Panc1 (cell line): ENCODE measurements at regions not wholly inside any gene's neighbourhood (a gene's known extent, or its start where the extent isn't known, plus 50 kb on each side); places are given as distances from the start of the nearest gene placed in this dataset.

ENCODE experiments used
- ATAC-seq: fragments of 200-7000 bp; cut with Tn5 transposase; 2 replicates; pipeline ENCODE4 v1.9.1; 2020; ENCODE audit warnings: mild to moderate bottlenecking, moderate library complexity
- BruUV-seq: library from RNA; stranded (reverse); fragments of 400-500 nt; replicated peaks from 2 replicates; lab custom pipeline; 2021; lab: Mats Ljungman, UMichigan
- CTCF ChIA-PET: fragments of 300-600 bp; sonication (Branson Sonifier 250); formaldehyde crosslinking; loops from one replicate; lab custom pipeline; 2022; ENCODE audit warnings: antibody characterized with exemption; lab: Charles Lee
- POLR2A ChIA-PET: fragments of 300-600 bp; sonication (Branson Sonifier 250); formaldehyde crosslinking; loops from one replicate; lab custom pipeline; 2022; ENCODE audit warnings: antibody characterized with exemption; lab: Charles Lee
- DNase-seq: peaks from one replicate; pipeline ENCODE4 v3.0.0-alpha.2; 2010; ENCODE audit warnings: low read depth, low spot score
- H3K27ac ChIP-seq: 2 replicates; pipeline ENCODE4 v1.5.1; 2011; ENCODE audit warnings: mild to moderate bottlenecking, low read length, inconsistent platforms
- H3K27me3 ChIP-seq: fragments of 200-500 bp; sonication (Bioruptor generic); 2 replicates; pipeline ENCODE4 v1.6.0; 2014; ENCODE audit warnings: low read length, inconsistent platforms; ENCODE audit not compliant: control insufficient read depth, insufficient read depth
- H3K36me3 ChIP-seq: fragments of 200-500 bp; sonication (Bioruptor generic); 2 replicates; pipeline ENCODE4 v1.5.1; 2014; ENCODE audit warnings: inconsistent platforms, mild to moderate bottlenecking, low read length, moderate library complexity; ENCODE audit not compliant: control insufficient read depth, insufficient read depth
- H3K4me1 ChIP-seq: 2 replicates; pipeline ENCODE4 v1.5.1; 2011; ENCODE audit warnings: inconsistent platforms, mild to moderate bottlenecking, low read length, moderate library complexity; ENCODE audit not compliant: control insufficient read depth, insufficient read depth
- H3K4me3 ChIP-seq, 2 experiments: 2 replicates each; pipeline ENCODE4 v1.5.1; 2011 to 2012; ENCODE audit warnings: low read depth in 2 of 2, low read length in 2 of 2, mild to moderate bottlenecking in 2 of 2, inconsistent platforms in 1 of 2, moderate library complexity in 1 of 2
- H3K9me3 ChIP-seq: fragments of 200-500 bp; sonication (Bioruptor generic); 2 replicates; pipeline ENCODE4 v1.5.1; 2014; ENCODE audit warnings: low read depth, mild to moderate bottlenecking, inconsistent platforms, low read length, moderate library complexity; ENCODE audit not compliant: control insufficient read depth, insufficient read depth
- CTCF ChIP-seq: fragments of 450-650 bp; IDR thresholded peaks from 2 replicates; pipeline ENCODE4 v1.5.1; 2017; ENCODE audit warnings: mild to moderate bottlenecking
- POLR2AphosphoS5 ChIP-seq: IDR thresholded peaks from 2 replicates; pipeline ENCODE4 v1.6.1; 2012; ENCODE audit warnings: mild to moderate bottlenecking, low read depth, low read length, moderate library complexity
- REST ChIP-seq, 2 experiments: IDR thresholded peaks; 2 replicates each; pipeline ENCODE4 v1.6.1; 2011 to 2012; ENCODE audit warnings: low read depth in 2 of 2, control low read depth in 1 of 2, low read length in 1 of 2, mild to moderate bottlenecking in 1 of 2, moderate library complexity in 1 of 2; ENCODE audit not compliant: insufficient read depth in 1 of 2
- SIN3A ChIP-seq: IDR thresholded peaks from 2 replicates; pipeline ENCODE4 v1.6.1; 2012; ENCODE audit warnings: low read depth, mild to moderate bottlenecking, low read length, moderate library complexity, borderline replicate concordance; ENCODE audit not compliant: insufficient read depth
- TCF7L2 ChIP-seq: IDR thresholded peaks from 2 replicates; pipeline ENCODE4 v1.6.1; 2011; ENCODE audit warnings: mild to moderate bottlenecking, low read depth, low read length, inconsistent platforms
- in situ Hi-C: cut with HindIII; loops from 2 replicates; pipeline ENCODE4 v1.10.0; 2016; ENCODE audit warnings: low sequenced_read_pairs, low pct_unique_long_range_greater_than_20kb
- intact Hi-C: fragments of 100-400 bp; cut with micrococcal nuclease; formaldehyde crosslinking; loops from one replicate; pipeline ENCODE4 v1.10.0; 2022; ENCODE audit not compliant: unreplicated experiment

GRCh38 chr6:1197309-1197708 lies 114.6 kb upstream of the FOXQ1 start:
- BruUV-seq, result no TSS peak
- Histone ChIP-seq H3K9me3 (peaks cover 15% of the 10 kb centered on the region), H3K27me3 (no peaks in the 10 kb centered on the region), H3K4me1 (no peaks in the 10 kb centered on the region), H3K4me3 (no peak overlapping the region), H3K36me3 (no peaks in the 10 kb centered on the region), H3K27ac (no peak overlapping the region)
- POLR2A ChIA-PET, result no interaction called here
- in situ Hi-C loops, result no loop called here
- intact Hi-C loops, result no loop called here
- CTCF ChIA-PET, result no interaction called here
- TF ChIP-seq POLR2AphosphoS5 (no peak), REST (IDR thresholded peaks at IDR 0.05; ENCODE audit: insufficient read depth in 1 of 2, low read depth in 2 of 2, low read length in 1 of 2) (no peak), CTCF (no peak)
- DNase-seq (no peak), ATAC-seq (no peak)

- ATAC-seq, result no peak
- ChIA-PET POLR2A (no interaction called here), CTCF (no interaction called here)
- H3K27ac ChIP-seq, result no peak overlapping the region
- H3K36me3 ChIP-seq, result no peaks in the 10 kb centered on the region
- H3K27me3 ChIP-seq, result no peaks in the 10 kb centered on the region; the same call in 1 of the 2 replicates
- H3K9me3 ChIP-seq, result peaks cover 15% of the 10 kb centered on the region
- DNase-seq, result no peak
- in situ Hi-C loops, result no loop called here
- H3K4me1 ChIP-seq, result no peaks in the 10 kb centered on the region
- no peak overlapping the region for H3K4me3 ChIP-seq
- no TSS peak for BruUV-seq
- intact Hi-C loops, result no loop called here
- TF ChIP-seq REST (IDR thresholded peaks at IDR 0.05; ENCODE audit: insufficient read depth in 1 of 2, low read depth in 2 of 2, low read length in 1 of 2) (no peak), CTCF (no peak), POLR2AphosphoS5 (no peak), SIN3A (no peak), TCF7L2 (no peak)
Observed at GRCh38 chr6:1191141-1191630, 120.7 kb upstream of the FOXQ1 start.
